PC-3 (cell line): ENCODE measurements at regions not wholly inside any gene's neighbourhood (a gene's known extent, or its start where the extent isn't known, plus 50 kb on each side); places are given as distances from the start of the nearest gene placed in this dataset.

ENCODE experiments used
- ATAC-seq: fragments of 200-7000 bp; cut with Tn5 transposase; 2 replicates; pipeline ENCODE4 v1.9.1; 2020; ENCODE audit warnings: mild to moderate bottlenecking, moderate library complexity
- BruUV-seq: library from RNA; stranded (reverse); fragments of 400-500 nt; replicated peaks from 2 replicates; lab custom pipeline; 2021; lab: Mats Ljungman, UMichigan
- CTCF ChIA-PET: fragments of 300-600 bp; sonication (Branson Sonifier 250); formaldehyde crosslinking; loops from one replicate; lab custom pipeline; 2022; ENCODE audit warnings: antibody characterized with exemption; lab: Charles Lee
- POLR2A ChIA-PET: fragments of 300-600 bp; sonication (Branson Sonifier 250); formaldehyde crosslinking; loops from one replicate; lab custom pipeline; 2022; ENCODE audit warnings: antibody characterized with exemption; ENCODE audit not compliant: unreplicated experiment; lab: Charles Lee
- DNase-seq: peaks from one replicate; pipeline ENCODE4 v3.0.0-alpha.2; 2015
- H2AFZ ChIP-seq: fragments of 300-600 bp; sonication (generic); 2 replicates; pipeline ENCODE4 v1.6.0; 2016; ENCODE audit warnings: antibody characterized with exemption, low read length
- H3F3A ChIP-seq: fragments of 300-600 bp; sonication (generic); one replicate; pipeline ENCODE4 v1.6.0; 2017; ENCODE audit warnings: antibody characterized with exemption, low read length, control low read depth, mild to moderate bottlenecking; ENCODE audit not compliant: unreplicated experiment
- H3K27ac ChIP-seq: fragments of 300-600 bp; sonication (generic); 2 replicates; pipeline ENCODE4 v1.5.1; 2016; ENCODE audit warnings: mild to moderate bottlenecking, low read length
- H3K27me3 ChIP-seq: fragments of 300-600 bp; sonication (generic); 2 replicates; pipeline ENCODE4 v1.6.1; 2016; ENCODE audit warnings: low read length, mixed read lengths
- H3K36me3 ChIP-seq: fragments of 300-600 bp; sonication (generic); 2 replicates; pipeline ENCODE4 v1.6.1; 2016; ENCODE audit warnings: low read depth, mixed run types, low read length, mixed read lengths
- H3K4me1 ChIP-seq: fragments of 300-600 bp; sonication (generic); 2 replicates; pipeline ENCODE4 v1.5.1; 2016; ENCODE audit warnings: low read length; ENCODE audit not compliant: insufficient read depth
- H3K4me2 ChIP-seq: fragments of 300-600 bp; sonication (generic); 2 replicates; pipeline ENCODE4 v1.6.0; 2016; ENCODE audit warnings: low read length
- H3K4me3 ChIP-seq: fragments of 300-600 bp; sonication (generic); 2 replicates; pipeline ENCODE4 v1.5.1; 2016; ENCODE audit warnings: mild to moderate bottlenecking, low read length, mixed read lengths
- H3K79me2 ChIP-seq: fragments of 300-600 bp; sonication (generic); 2 replicates; pipeline ENCODE4 v1.6.1; 2017; ENCODE audit warnings: low read length, mixed read lengths
- H3K9ac ChIP-seq: fragments of 300-600 bp; sonication (generic); 2 replicates; pipeline ENCODE4 v1.6.0; 2016; ENCODE audit warnings: mild to moderate bottlenecking, low read length
- H3K9me2 ChIP-seq: fragments of 300-600 bp; sonication (generic); replicated peaks from 2 replicates; pipeline ENCODE4 v1.6.1; 2016; ENCODE audit warnings: mixed run types, low read length, mixed read lengths
- H3K9me3 ChIP-seq: fragments of 300-600 bp; sonication (generic); 2 replicates; pipeline ENCODE4 v1.6.1; 2016; ENCODE audit warnings: low read length, mixed read lengths
- H4K20me1 ChIP-seq: fragments of 300-600 bp; sonication (generic); 2 replicates; pipeline ENCODE4 v1.6.1; 2016; ENCODE audit warnings: low read length, mixed read lengths
- CTCF ChIP-seq: fragments of 300-600 bp; sonication (generic); conservative IDR thresholded peaks from 2 replicates; pipeline ENCODE4 v1.5.1; 2017; ENCODE audit warnings: antibody characterized with exemption, low read depth, mild to moderate bottlenecking, low read length
- EZH2 ChIP-seq: fragments of 300-600 bp; sonication (generic); IDR thresholded peaks from one replicate; pipeline ENCODE4 v1.6.1; 2017; ENCODE audit warnings: antibody characterized with exemption, mild to moderate bottlenecking, low read length; ENCODE audit not compliant: unreplicated experiment
- EZH2phosphoT487 ChIP-seq: fragments of 300-600 bp; sonication (generic); IDR thresholded peaks from 2 replicates; pipeline ENCODE4 v1.6.1; 2018; ENCODE audit warnings: mild to moderate bottlenecking, antibody characterized with exemption, low read length, borderline replicate concordance
- intact Hi-C: fragments of 100-400 bp; cut with micrococcal nuclease; formaldehyde crosslinking; loops from 2 replicates; pipeline ENCODE4 v1.9.0; 2023

GRCh38 chr7:155206318-155207020 is 91.2 kb upstream of the INSIG1 start:
- POLR2A ChIA-PET: interaction anchor here (1.6 kb wide), 1 partner anchor 24 kb away, joined by 12 read pairs; no protein-coding TSS in a partner anchor
- Histone ChIP-seq H3F3A (no peaks in the 10 kb centered on the region), H3K27me3 (no peaks in the 10 kb centered on the region), H3K4me1 (peaks cover 43% of the 10 kb centered on the region), H3K4me3 (peak overlapping the region; percentile 62), H3K9me3 (no peaks in the 10 kb centered on the region), H4K20me1 (no peaks in the 10 kb centered on the region), H3K79me2 (no peaks in the 10 kb centered on the region), H3K27ac (peak overlapping the region; percentile 97), H3K9me2 (no peaks in the 10 kb centered on the region), H2AFZ (no peak overlapping the region), H3K9ac (peak overlapping the region; percentile 90), H3K36me3 (no peaks in the 10 kb centered on the region), H3K4me2 (peak overlapping the region; percentile 84)
- ATAC-seq (peak; percentile 8), DNase-seq (peak; percentile 69)
- no TSS peak for BruUV-seq
- intact Hi-C loops: loop anchor here (10.0 kb wide), 1 partner anchor 202 kb away; the partner anchor contains the start of gene PAXIP1
- TF ChIP-seq EZH2phosphoT487: no peak
- no peak for TF ChIP-seq EZH2
- no peak for TF ChIP-seq CTCF
- CTCF ChIA-PET: interaction anchor here (1.1 kb wide), 1 partner anchor 279 kb away, joined by 4 read pairs; no protein-coding TSS in a partner anchor

DNA sequence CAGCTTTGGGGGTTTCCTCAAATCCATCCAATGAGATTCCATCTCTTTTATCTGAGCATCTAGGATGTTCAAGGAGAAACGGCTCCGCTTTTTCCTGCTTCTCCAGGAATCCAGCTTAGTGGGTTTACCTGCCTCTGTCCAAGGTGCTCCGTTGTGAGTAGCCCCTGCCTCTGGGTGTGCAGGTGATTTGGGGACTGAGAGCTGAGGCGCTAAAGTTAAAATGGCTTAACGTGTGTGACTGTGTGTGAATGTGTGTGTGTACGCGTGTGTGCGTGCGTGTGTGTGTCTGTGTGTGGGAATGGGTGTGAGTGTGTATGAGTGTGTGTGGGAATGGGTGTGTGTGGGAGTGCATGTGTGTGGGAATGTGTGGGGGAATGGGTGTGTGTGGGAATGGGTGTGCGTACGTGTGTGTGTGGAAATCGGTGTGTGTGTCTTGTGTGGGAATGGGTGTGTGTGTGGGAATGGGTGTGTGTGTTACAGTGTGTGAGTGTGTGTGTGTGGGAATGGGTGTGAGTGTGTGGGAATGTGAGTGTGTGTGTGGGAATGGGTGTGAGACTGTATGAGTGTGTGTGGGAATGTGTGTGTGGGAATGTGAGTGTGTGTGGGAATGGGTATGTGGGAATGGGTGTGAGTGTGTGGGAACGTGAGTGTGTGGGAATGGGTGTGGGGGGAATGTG is 90.2 kb upstream of the INSIG1 start:
- Histone ChIP-seq H3K4me2 (0 out of 2 replicates have a peak overlapping the region, but pooled peaks have one; percentile 10), H3K9me2 (no peaks in the 10 kb centered on the region), H3K4me1 (peaks cover 43% of the 10 kb centered on the region), H3K36me3 (no peaks in the 10 kb centered on the region), H3K27me3 (no peaks in the 10 kb centered on the region), H2AFZ (no peak overlapping the region), H3F3A (no peaks in the 10 kb centered on the region), H3K79me2 (no peaks in the 10 kb centered on the region), H3K9ac (peak overlapping the region; percentile 64), H3K4me3 (no peak overlapping the region), H3K27ac (peak overlapping the region; percentile 97), H3K9me3 (no peaks in the 10 kb centered on the region), H4K20me1 (no peaks in the 10 kb centered on the region)
- ATAC-seq: no peak
- ChIA-PET CTCF (no interaction called here), POLR2A (no interaction called here)
- intact Hi-C loops: loop anchor here (10.0 kb wide), 1 partner anchor 203 kb away; the partner anchor contains the start of gene PAXIP1
- no peak for TF ChIP-seq EZH2phosphoT487
- no peak for TF ChIP-seq EZH2
- no peak for TF ChIP-seq CTCF
- no TSS peak for BruUV-seq
- no peak for DNase-seq
